ENCODE measurements at regions not wholly inside any gene's neighbourhood (a gene's known extent, or its start where the extent isn't known, plus 50 kb on each side); places are given as distances from the start of the nearest gene placed in this dataset.

DNA sequence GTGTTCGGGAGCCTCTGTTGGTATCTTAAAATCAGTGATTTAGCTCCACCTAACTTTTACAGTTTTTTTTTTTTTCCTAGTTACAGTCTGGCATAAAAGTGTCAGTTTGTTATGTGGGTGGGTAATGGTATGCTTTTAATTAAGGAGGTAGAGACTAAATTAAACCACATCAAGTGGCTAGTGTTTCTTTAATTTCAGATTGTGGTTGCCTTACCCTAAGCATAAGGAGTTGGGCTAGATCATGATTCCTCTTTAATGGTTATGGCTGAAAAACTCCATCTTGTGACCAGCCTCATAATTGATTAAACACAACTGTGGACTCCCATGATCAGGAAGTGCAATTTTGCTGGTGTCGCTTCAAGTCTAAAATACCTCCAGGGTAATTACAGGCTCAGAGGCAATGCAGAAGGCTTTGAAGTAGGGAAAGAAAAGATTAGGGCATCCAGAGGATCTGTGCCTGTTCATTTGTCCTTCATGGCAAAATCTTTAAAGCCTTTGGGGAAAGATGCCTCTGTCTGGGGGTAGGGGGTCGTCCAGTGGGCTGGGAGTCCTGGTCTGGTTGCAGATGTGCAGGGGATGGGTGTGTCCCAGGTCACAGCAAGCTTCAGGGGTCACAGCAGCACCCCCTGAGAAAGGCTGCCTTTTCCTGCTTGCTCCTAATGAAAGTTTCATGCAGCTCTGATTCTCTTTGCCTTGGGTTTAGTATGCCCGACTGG lies 579.2 kb downstream of the BCL11A start:
- DNase-seq (no peak), ATAC-seq (no peak)

DNA sequence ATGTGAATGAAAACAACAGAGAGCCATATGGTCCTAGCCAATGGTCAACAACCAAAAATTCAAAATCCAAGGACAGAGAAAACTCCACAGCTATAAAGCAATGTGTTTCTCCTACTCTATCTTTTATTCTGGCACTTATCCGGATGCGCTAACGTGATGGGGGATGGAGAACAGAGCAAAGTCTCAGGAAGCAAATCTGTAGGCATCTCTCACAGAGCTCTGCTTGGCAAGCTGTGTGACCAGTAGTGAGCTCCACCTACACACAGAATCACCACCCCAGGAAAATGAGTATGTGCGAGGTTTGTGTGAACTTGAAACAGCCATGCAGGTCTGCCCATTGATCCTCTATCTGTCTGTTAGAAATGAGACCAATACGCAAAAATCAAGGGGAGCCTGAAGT lies 584.3 kb downstream of the BCL11A start:
- DNase-seq = no peak
- ATAC-seq = no peak

GRCh38 chr2:59968441-59968840 lies 585.0 kb downstream of the BCL11A start:
- ATAC-seq (no peak), DNase-seq (no peak)

DNA sequence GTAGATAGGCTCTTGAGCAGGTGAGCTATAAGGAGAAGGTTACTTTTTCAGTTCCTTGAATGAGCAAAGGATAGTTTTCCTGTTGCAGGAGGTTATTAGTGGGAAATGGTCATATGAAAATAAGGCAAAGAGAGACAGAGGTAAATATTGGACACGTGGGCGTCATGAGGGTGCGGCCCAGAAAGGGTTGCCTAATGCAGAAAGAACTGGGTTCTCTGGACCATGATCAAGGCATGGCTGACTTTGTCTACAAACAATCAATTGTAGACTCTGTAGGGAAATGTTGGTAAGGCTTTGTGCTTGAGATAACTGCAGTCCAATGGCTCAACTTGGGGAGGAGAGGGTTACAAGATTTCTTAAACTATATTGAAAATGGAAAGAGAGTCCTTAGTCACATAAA lies 585.8 kb downstream of the BCL11A start:
- ATAC-seq (no peak), DNase-seq (no peak)

- no peak for ATAC-seq
- no peak for DNase-seq
These were observed 590.3 kb downstream of the BCL11A start for GRCh38 chr2:59963157-59963556.

DNA sequence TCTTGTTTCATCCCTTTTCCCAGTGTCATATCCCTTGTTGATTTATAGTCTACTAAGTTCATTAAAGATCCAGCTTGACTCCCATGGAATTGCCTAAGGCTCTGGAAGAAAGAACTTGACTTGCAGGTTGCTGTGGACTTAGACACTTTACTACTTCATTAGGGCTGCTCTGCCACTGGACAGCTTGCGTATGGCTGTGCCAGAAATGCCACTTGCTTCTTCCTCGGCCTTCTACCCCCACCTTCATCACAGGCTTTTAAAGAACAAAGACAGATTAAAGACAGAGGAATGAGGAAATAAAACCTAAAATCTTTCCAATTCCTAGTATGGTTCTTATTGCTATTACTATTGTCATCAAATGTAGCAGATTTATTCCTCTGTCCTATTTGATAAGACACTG lies 591.7 kb downstream of the BCL11A start:
- DNase-seq (no peak), ATAC-seq (no peak)

DNA sequence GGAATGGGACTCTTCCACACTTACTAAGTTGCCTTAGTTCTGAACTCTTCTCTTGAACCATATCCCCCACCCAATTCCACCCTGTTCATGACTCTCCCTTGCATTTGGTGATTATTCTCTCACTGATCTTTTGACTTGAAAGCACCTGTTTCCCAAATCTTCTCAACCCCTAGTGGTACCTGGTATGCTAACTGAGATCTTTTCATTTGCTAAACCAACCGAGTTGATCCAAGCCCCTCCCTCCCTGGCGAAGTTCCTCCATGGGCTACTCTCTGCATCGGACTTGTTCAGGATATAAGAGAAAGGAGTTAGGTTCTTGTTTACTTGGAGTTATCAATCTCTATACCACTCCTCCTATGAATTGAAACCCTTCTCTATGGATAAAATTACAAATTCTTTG lies 593.5 kb downstream of the BCL11A start:
- ATAC-seq (no peak), DNase-seq (no peak)

GRCh38 chr2:59957504-59957903 lies 596.0 kb downstream of the BCL11A start:
- ATAC-seq (no peak), DNase-seq (no peak)

- ATAC-seq (no peak), DNase-seq (no peak)
These were observed 596.5 kb downstream of the BCL11A start for GRCh38 chr2:59956981-59957380.

- no peak for ATAC-seq
- DNase-seq = no peak
These were observed 605.4 kb downstream of the BCL11A start for GRCh38 chr2:59947917-59948541.

GRCh38 chr2:59947209-59947608 lies 606.2 kb downstream of the BCL11A start:
- no peak for ATAC-seq
- DNase-seq = no peak

GRCh38 chr2:59939236-59939635 lies 614.2 kb downstream of the BCL11A start:
- no peak for ATAC-seq

DNA sequence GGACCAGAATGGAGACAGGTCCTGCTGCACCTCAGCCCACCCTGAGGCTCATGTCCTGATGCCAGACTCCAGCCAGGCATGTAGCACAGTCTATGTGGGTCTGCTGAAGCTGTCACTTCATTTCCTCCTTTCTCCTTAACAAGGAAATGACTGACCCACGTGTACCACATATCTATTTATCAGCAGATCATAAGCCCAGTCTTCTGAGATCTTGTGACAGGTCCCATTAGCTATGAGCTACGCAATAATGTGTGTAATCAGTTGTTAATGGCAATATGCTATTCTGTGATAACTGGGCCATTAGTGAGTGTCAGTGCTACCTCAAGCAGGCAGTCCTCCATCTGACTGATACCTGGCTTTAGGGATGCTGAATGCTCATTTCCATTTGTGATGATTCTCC lies 615.3 kb downstream of the BCL11A start:
- ATAC-seq (no peak), DNase-seq (no peak)

More at GRCh38 chr2:59939236-59939635, 614.2 kb downstream of the BCL11A start:
- DNase-seq = no peak

DNA sequence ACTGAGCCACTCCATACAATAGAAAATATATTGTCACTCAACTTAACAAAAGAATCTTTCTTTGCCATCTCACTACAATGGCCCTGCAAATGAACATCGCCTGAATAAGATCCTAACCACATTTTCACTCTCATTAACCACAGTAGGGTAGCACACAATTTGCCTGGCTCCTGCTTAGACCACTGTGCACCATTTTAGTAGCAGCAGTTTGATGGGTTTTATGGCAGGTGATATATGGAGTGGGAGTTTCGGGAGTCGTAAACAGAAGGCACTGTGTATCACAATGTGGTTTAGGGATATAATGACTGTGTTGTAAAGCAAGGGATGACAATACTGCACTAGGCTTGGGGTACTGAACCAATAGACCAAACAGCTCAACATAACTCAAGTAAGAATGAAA lies 617.4 kb downstream of the BCL11A start:
- no peak for DNase-seq
- ATAC-seq = no peak

GRCh38 chr2:59935005-59935404 lies 618.4 kb downstream of the BCL11A start:
- ATAC-seq (no peak), DNase-seq (no peak)

DNA sequence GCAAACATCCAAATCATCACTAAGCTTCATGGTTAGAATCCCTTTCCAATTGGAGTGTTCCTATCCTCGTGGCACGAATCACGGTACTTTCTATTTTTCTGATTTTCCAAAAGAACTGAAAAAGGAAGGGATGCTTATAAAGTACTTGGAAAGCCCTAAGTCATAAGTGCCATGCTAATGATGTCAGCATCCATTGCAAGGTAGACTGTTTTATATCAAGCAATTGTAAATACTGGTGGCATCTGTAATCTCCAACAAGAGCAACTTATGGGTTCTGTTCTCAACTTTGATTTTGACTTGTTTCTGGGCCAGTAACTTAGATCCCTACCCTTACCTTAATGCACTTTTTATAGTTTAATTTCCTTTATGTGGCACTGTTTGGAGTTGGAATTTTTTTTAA lies 619.5 kb downstream of the BCL11A start:
- ATAC-seq (no peak), DNase-seq (no peak)

DNA sequence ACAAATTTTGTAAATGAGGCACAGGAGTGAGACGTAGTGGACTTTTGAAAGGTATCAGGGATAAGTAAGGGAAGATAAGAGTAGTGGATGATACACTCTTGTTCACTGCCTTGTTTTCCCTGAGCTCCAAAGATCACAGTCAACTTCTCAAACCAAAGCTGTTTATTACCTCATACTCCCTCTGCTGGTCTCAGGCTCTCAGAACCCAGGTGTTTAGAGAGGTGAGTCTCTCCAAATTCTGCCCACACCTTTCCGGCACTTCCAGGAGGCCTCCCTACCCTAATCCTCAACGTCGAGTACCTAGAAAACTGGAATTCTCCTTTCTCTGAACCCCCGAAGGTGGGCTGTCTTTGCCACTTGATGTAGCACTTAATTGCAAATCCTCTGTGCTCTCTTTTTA lies 621.1 kb downstream of the BCL11A start:
- DNase-seq = no peak
- ATAC-seq = no peak

GRCh38 chr2:59930430-59930829 lies 623.0 kb downstream of the BCL11A start:
- ATAC-seq = no peak
- no peak for DNase-seq

DNA sequence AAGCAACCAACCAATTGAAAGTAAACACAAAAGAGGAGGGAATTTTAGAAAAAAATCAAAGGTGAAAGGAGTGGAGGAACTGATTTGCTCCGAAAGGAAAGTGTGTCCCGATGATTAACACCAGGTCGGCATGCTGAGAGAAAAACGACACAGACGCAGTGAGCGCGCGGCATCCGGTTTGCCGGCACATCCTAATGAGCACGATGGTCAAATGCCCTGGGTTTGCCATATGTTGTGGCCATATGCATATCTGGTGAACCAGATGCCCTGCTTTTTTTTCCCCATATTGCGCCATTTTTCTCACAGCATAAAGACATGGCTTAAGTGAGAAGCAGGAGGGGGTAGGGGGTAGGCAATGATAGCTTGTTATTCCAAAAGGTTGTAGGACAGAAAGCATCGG lies 626.7 kb downstream of the BCL11A start:
- no peak for DNase-seq
- ATAC-seq = no peak

DNA sequence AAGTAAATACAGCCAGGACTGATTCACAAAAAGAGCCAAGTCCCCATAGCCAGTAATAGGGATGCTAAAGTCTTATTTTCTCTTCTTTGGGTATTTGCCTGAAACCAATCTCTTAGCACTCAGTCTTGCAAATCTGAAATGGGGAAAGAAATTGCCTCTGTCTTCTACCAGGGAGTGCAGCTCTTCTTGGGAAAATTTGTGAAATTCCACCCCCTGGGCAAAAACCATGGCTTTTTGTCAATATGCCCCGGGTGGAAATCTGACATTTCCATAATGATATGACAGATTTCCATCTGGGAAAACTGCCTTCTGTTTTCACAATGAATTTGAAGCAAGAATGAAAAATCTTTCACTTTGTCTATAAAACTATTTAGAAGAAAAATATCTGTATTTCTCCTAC lies 628.1 kb downstream of the BCL11A start:
- ATAC-seq (no peak), DNase-seq (no peak)

GRCh38 chr2:59924346-59924745 lies 629.1 kb downstream of the BCL11A start:
- no peak for ATAC-seq
- DNase-seq = no peak

GRCh38 chr2:59922450-59922849 lies 631.0 kb downstream of the BCL11A start:
- no peak for ATAC-seq

DNA sequence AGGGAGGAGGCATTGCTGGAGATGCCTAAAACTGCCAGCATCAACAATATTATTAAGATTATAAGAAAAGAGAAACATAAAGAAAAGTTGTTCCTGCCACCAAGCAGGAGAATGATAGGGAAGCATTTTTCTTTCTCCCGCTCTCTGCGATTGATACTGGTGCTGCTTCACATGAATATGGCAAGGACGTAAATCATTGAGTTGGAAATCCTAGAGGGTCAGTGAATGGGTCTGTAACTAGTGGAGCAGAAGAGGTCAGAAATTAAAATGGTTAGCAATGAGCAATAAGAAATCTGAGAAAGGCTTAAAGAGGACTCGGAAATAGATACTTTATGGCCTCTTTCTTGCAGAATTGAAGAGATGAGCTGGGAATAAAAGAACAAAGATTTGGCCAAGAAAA lies 631.7 kb downstream of the BCL11A start:
- ATAC-seq (no peak), DNase-seq (no peak)

More at GRCh38 chr2:59922450-59922849, 631.0 kb downstream of the BCL11A start:
- DNase-seq = no peak

- no peak for DNase-seq
- no peak for ATAC-seq
These were observed 632.5 kb downstream of the BCL11A start for GRCh38 chr2:59920961-59921360.

All from stimulated activated naive CD8-positive, alpha-beta T cell treated with anti-CD3 and anti-CD28 coated beads, Interleukin-15, Interleukin-2, amounts not matched to agents 100 U/mL and 50 U/mL, for 24 hours (primary cell).